Activated CD4-positive, alpha-beta memory T cell treated with anti-CD3 and anti-CD28 coated beads for 36 hours (primary cell): ENCODE measurements at regions not wholly inside any gene's neighbourhood (a gene's known extent, or its start where the extent isn't known, plus 50 kb on each side); places are given as distances from the start of the nearest gene placed in this dataset.

Experiments
- CTCF ChIA-PET: fragments of 350-600 bp; sonication (Branson Sonifier 250); formaldehyde crosslinking; loops from one replicate; lab custom pipeline; 2021; ENCODE audit warnings: antibody characterized with exemption, inconsistent platforms; lab: Charles Lee
- POLR2A ChIA-PET: fragments of 350-600 bp; sonication (Branson Sonifier 250); formaldehyde crosslinking; loops from one replicate; lab custom pipeline; 2021; ENCODE audit warnings: antibody characterized with exemption; lab: Charles Lee
- DNase-seq: peaks from one replicate; pipeline ENCODE4 v3.0.0-alpha.2; 2020
- H3K27ac Mint-ChIP-seq: one replicate; pipeline ENCODE4 v1.8.0; 2021; ENCODE audit warnings: mixed read lengths
- H3K27me3 Mint-ChIP-seq: one replicate; pipeline ENCODE4 v1.8.0; 2021; ENCODE audit warnings: mixed read lengths
- H3K36me3 Mint-ChIP-seq: one replicate; pipeline ENCODE4 v1.8.0; 2021; ENCODE audit warnings: mixed read lengths
- H3K4me1 Mint-ChIP-seq: one replicate; pipeline ENCODE4 v1.8.0; 2021; ENCODE audit warnings: low read depth, mixed read lengths
- H3K4me3 Mint-ChIP-seq: one replicate; pipeline ENCODE4 v1.8.0; 2021; ENCODE audit warnings: mild to moderate bottlenecking, mixed read lengths
- H3K9me3 Mint-ChIP-seq: one replicate; pipeline ENCODE4 v1.8.0; 2021; ENCODE audit warnings: mixed read lengths
- intact Hi-C: fragments of 100-400 bp; cut with micrococcal nuclease; formaldehyde crosslinking; loops from one replicate; pipeline ENCODE4 v1.15.1; 2023

DNA sequence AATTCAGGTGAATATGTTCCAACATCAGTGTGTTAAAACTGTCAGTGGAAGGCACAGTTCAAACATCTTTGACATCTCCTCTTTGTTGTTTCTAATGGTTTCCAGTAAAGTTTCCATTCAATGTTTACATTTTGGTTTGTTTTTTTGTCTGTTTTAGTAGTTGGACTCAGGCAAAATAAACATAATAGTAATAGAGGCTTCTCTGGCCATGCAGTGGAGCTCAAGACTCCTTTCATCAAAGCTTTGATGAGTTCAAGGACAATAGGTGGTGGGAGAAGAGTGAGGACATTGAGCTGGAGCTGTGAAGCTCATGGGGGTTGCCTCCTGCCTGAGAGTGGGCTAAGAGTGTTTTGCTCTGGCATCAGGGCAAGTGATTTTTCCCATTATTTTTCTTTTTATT is 1853.7 kb upstream of the CELF4 start:
- no peak for DNase-seq
- intact Hi-C loops, result no loop called here
- no peaks in the 10 kb centered on the region for H3K27me3 Mint-ChIP-seq
- peaks cover 3% of the 10 kb centered on the region for H3K9me3 Mint-ChIP-seq
- no peaks in the 10 kb centered on the region for H3K36me3 Mint-ChIP-seq
- no peak overlapping the region for H3K4me3 Mint-ChIP-seq
- ChIA-PET POLR2A (no interaction called here), CTCF (no interaction called here)
- H3K27ac Mint-ChIP-seq, result no peak overlapping the region
- no peaks in the 10 kb centered on the region for H3K4me1 Mint-ChIP-seq

DNA sequence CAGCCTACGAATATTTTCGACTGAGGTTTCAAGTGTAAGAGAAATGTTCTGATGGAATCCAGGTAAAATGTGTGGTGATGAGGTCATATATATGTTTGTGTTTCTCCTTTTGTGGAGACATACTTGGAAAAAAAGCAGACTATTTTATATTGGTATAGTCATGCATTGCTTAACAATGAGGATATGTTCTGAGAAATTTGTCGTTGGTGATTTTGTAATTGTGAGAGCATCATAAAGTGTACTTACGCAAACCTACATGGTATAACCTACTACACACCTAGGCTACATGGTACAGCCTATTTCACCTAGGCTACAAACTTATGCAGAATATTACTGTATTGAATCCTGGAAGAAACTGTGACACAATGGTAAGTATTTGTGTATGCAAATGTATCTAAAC is 1849.9 kb upstream of the CELF4 start:
- ChIA-PET POLR2A (no interaction called here), CTCF (no interaction called here)
- no peak for DNase-seq
- no peaks in the 10 kb centered on the region for H3K36me3 Mint-ChIP-seq
- H3K4me1 Mint-ChIP-seq, result no peaks in the 10 kb centered on the region
- H3K27ac Mint-ChIP-seq, result no peak overlapping the region
- H3K4me3 Mint-ChIP-seq, result no peak overlapping the region
- intact Hi-C loops, result no loop called here
- no peaks in the 10 kb centered on the region for H3K27me3 Mint-ChIP-seq
- peaks cover 13% of the 10 kb centered on the region for H3K9me3 Mint-ChIP-seq

DNA sequence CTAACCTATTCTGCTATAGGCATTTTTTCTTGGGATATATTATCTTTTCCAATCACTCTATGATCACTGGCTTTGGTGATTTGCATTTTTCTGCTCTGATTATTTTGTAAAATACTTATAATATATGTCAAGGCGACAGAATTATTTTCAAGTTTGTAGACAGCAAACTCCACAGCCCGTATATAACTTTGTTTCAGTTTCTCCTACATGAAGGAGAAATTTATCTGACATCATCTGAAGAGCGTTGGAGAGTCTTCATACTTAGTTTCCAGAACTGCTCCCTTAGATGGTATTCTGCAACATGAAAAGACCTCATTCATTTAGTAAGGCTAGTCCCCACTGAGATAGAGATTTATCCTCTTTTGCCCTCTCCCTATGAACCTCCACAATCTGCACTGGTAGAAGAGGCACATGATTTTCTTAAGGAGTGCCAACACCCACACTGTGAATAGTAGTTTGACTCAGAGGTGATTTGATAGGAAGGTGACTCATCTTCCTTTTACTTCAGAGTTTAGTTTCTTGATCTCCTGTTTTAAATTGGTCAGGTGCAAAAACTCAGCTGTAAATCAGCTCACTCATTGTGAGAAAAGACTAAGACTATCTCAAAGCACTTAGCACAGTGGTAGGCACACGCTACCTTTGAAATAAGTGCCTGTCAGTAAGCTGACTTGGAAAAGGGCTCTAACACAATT is 1848.6 kb upstream of the CELF4 start:
- ChIA-PET CTCF (no interaction called here), POLR2A (no interaction called here)
- Mint-ChIP-seq H3K4me3 (no peak overlapping the region), H3K27ac (no peak overlapping the region), H3K4me1 (no peaks in the 10 kb centered on the region), H3K9me3 (peaks cover 13% of the 10 kb centered on the region), H3K27me3 (no peaks in the 10 kb centered on the region), H3K36me3 (no peaks in the 10 kb centered on the region)
- intact Hi-C loops, result no loop called here
- no peak for DNase-seq

DNA sequence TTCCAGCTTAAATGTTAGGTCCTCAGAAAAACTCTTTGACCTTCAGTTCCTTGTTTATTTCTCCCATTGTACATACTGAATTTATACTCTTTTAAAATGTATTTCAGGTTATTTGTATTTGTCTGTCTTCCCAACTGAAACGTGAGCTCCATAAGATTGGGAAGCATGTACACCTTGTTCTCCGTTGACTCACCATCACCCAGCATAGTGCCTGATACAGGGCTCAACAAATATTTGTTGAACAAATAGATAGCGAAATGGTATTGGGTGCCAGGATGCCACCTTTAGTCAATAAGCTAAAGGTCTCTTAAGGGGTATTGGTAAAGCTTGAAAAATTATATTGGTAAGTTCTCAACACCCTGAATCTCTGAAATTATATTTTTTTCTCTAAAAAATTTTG is 1841.3 kb upstream of the CELF4 start:
- Mint-ChIP-seq H3K27ac (no peak overlapping the region), H3K27me3 (no peaks in the 10 kb centered on the region), H3K9me3 (peaks cover 3% of the 10 kb centered on the region), H3K36me3 (no peaks in the 10 kb centered on the region), H3K4me1 (no peaks in the 10 kb centered on the region), H3K4me3 (no peak overlapping the region)
- ChIA-PET POLR2A (no interaction called here), CTCF (no interaction called here)
- DNase-seq, result no peak
- intact Hi-C loops, result no loop called here

DNA sequence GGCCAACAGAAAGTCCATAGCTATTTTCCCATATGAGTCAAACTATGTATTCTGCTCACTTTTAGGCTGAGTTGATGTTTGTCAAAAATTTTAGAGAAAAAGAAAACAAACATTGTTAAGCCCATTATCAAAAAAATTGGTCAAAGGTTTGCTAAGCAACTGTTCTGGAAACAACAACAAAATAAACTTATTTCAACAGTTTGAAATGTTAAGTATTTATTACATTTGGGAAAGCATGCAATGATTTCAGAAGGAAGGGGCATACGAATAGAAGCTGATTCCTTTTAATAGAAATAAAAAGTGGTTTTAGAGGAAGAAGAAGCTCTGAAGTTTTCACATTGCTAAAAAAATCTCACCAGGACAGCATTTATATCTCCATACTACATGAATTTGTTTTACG is 1837.5 kb upstream of the CELF4 start:
- H3K36me3 Mint-ChIP-seq, result no peaks in the 10 kb centered on the region
- no peaks in the 10 kb centered on the region for H3K27me3 Mint-ChIP-seq
- intact Hi-C loops, result no loop called here
- POLR2A ChIA-PET, result no interaction called here
- DNase-seq, result no peak
- H3K4me1 Mint-ChIP-seq, result no peaks in the 10 kb centered on the region
- peaks cover 7% of the 10 kb centered on the region for H3K9me3 Mint-ChIP-seq
- CTCF ChIA-PET, result no interaction called here
- no peak overlapping the region for H3K4me3 Mint-ChIP-seq
- no peak overlapping the region for H3K27ac Mint-ChIP-seq

DNA sequence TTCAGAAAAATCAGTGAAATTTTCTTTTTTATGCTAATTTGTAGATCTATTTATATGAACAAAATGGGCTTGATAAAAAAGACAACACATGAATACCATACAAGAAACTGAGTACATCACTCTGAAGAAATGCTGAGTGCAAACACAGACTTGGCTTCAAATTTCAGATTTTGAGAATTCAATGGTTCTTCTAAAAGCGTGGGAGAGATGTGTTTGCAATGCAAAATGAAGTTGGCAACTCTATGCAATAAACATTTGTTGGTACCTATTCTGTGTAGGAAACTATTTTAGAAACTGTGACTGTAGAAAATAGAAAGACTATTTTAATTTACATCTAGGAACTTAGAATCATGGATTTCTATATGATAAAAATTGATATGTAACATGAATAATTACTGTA is 1834.1 kb upstream of the CELF4 start:
- no peaks in the 10 kb centered on the region for H3K27me3 Mint-ChIP-seq
- no peaks in the 10 kb centered on the region for H3K4me1 Mint-ChIP-seq
- ChIA-PET POLR2A (no interaction called here), CTCF (no interaction called here)
- no peak for DNase-seq
- H3K9me3 Mint-ChIP-seq, result peaks cover 19% of the 10 kb centered on the region
- H3K27ac Mint-ChIP-seq, result no peak overlapping the region
- H3K4me3 Mint-ChIP-seq, result no peak overlapping the region
- no peaks in the 10 kb centered on the region for H3K36me3 Mint-ChIP-seq
- intact Hi-C loops, result no loop called here

DNA sequence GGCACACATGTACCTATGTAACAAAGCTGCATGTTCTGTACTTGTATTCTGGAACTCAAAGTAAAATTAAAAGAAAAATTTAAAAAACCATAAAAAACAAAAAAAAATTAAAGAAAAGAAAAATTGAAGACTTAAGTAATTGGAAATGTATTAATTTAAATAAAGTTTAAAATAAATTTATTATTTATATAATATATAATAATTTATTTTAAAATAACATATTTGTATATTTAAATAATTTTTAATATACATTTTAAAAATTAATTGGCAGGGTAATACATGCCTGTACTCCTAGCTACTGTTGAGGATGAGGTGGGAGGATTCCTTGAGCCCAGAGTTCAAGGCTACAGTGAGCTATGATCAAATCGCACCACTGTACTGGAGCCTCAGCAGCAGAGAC is 1830.6 kb upstream of the CELF4 start:
- Mint-ChIP-seq H3K36me3 (peaks cover 2% of the 10 kb centered on the region), H3K27ac (no peak overlapping the region), H3K27me3 (no peaks in the 10 kb centered on the region), H3K9me3 (peaks cover 42% of the 10 kb centered on the region), H3K4me1 (no peaks in the 10 kb centered on the region), H3K4me3 (no peak overlapping the region)
- DNase-seq, result no peak
- ChIA-PET POLR2A (no interaction called here), CTCF (no interaction called here)
- intact Hi-C loops, result no loop called here

DNA sequence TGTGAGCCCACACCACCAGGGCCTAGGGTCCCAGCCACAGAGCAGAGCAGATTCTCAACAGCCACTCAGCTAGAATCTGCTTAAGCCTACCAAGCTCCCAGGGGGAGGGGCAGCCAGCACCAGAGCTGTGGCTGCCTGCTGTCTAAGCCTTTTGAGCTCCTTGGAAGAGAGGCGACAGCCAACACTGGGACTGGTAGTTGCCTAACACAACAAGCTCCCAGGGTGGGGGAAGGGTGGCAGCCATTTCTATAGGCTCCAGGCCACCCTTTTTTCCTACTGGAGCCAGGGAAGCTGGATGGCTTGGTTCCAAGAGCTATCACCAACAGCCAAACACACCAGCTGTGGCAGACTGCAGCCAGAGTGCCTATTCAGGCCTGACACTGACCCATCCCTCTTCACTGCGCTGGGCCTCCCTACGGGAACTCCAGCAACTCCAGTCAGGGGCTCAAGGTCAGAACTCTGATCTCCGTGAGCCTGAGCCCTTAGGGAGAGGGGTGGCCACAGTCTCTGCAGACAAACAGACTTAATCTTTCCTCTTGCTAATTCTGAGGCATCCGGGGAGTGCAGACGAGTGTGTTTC is 1824.3 kb upstream of the CELF4 start:
- Mint-ChIP-seq H3K36me3 (peaks cover 2% of the 10 kb centered on the region), H3K4me1 (no peaks in the 10 kb centered on the region), H3K27me3 (no peaks in the 10 kb centered on the region), H3K27ac (no peak overlapping the region), H3K4me3 (no peak overlapping the region), H3K9me3 (peaks cover 30% of the 10 kb centered on the region)
- CTCF ChIA-PET, result no interaction called here
- POLR2A ChIA-PET, result no interaction called here
- intact Hi-C loops, result no loop called here
- no peak for DNase-seq

DNA sequence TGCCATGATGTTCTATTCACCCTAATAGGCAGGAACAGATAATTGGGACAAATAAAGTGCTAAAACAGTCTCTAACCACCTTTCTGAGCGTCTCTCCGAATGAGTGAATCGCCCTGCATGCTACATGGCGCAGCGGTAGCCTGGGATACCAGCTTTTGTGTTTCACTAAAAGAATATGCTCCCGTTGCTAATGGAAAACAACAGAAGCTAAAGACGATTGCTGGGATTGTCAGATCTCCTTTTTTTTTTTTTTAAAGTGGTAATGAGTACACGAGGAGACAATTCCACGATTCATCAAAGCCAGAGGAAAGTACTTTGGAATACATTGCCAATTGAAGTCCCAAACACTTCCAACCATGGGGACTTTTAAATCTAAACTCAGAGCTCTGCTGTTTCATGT is 1815.3 kb upstream of the CELF4 start:
- H3K27ac Mint-ChIP-seq, result no peak overlapping the region
- intact Hi-C loops, result no loop called here
- no peaks in the 10 kb centered on the region for H3K36me3 Mint-ChIP-seq
- no peak for DNase-seq
- POLR2A ChIA-PET, result no interaction called here
- H3K9me3 Mint-ChIP-seq, result peaks cover 10% of the 10 kb centered on the region
- H3K4me3 Mint-ChIP-seq, result no peak overlapping the region
- CTCF ChIA-PET, result no interaction called here
- H3K27me3 Mint-ChIP-seq, result no peaks in the 10 kb centered on the region
- H3K4me1 Mint-ChIP-seq, result no peaks in the 10 kb centered on the region

DNA sequence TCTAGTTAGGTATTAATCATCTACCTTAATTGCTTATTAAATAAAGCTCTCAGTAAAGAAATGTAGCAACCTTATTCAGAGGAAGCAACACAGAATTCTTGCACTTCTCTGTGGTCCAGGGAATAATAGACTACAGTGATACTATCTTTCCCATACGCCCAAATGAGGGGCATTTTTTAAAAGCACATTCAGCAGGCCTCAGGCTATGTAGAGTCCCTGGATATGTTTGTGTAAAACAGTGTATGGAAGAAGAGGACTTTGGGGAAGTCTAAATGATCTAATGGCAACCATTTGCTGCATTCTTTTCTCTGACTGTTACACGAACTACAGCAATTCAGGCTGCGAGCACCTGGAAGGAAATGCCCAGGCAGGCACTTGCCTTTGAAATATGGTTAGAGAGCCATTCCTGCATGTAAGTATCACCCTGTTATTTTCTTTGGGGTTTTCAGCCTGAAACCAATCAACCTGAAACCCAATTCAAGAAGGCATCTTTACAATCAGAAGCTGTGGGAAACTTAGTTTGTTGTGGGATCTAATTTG is 1814.7 kb upstream of the CELF4 start:
- Mint-ChIP-seq H3K27me3 (no peaks in the 10 kb centered on the region), H3K27ac (no peak overlapping the region), H3K4me3 (no peak overlapping the region), H3K36me3 (no peaks in the 10 kb centered on the region), H3K4me1 (no peaks in the 10 kb centered on the region), H3K9me3 (peaks cover 10% of the 10 kb centered on the region)
- intact Hi-C loops, result no loop called here
- DNase-seq, result no peak
- POLR2A ChIA-PET, result no interaction called here
- CTCF ChIA-PET, result no interaction called here

DNA sequence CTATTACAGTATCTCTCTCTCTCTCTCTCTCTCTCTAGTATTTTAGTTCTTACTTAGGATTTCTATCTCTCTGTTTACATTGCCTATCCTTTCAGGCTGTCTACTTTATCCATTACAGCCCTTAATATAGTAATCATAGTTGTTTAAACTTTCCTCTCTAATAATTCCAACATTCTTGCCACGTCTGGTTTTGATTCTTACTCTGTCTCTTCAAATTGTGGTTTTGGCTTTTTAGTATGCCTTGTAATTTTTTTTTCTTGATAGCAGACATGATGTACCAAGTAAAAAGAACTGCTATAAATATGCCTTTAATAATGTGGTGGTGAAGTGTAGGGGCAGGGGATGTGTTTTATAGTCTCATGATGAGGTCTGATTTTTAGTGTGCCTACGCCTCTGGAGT is 1809.5 kb upstream of the CELF4 start:
- H3K27me3 Mint-ChIP-seq, result no peaks in the 10 kb centered on the region
- CTCF ChIA-PET, result no interaction called here
- intact Hi-C loops, result no loop called here
- H3K4me3 Mint-ChIP-seq, result no peak overlapping the region
- H3K9me3 Mint-ChIP-seq, result peaks cover 4% of the 10 kb centered on the region
- POLR2A ChIA-PET, result no interaction called here
- no peaks in the 10 kb centered on the region for H3K4me1 Mint-ChIP-seq
- DNase-seq, result no peak
- H3K36me3 Mint-ChIP-seq, result no peaks in the 10 kb centered on the region
- no peak overlapping the region for H3K27ac Mint-ChIP-seq

DNA sequence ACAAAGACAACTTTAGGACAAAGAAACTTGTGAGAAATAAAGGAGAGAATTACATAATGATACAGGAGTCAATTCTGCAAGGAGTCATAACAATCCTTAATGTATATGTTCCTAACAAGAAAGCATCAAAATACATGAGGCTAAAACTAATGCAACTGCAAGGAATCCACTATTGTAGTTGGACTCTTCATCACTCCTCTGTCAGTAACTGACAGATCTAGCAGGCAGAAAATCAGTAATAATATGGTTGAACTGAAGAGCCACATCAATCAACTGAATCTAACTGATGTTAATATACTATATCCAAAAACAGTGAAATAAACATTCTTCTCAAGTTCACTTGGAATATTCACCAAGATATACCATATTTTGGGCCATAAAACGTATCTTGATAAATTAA is 1806.4 kb upstream of the CELF4 start:
- intact Hi-C loops, result no loop called here
- Mint-ChIP-seq H3K9me3 (peaks cover 7% of the 10 kb centered on the region), H3K27ac (no peak overlapping the region), H3K27me3 (no peaks in the 10 kb centered on the region), H3K4me1 (no peaks in the 10 kb centered on the region), H3K4me3 (no peak overlapping the region), H3K36me3 (no peaks in the 10 kb centered on the region)
- CTCF ChIA-PET, result no interaction called here
- POLR2A ChIA-PET, result no interaction called here
- no peak for DNase-seq

DNA sequence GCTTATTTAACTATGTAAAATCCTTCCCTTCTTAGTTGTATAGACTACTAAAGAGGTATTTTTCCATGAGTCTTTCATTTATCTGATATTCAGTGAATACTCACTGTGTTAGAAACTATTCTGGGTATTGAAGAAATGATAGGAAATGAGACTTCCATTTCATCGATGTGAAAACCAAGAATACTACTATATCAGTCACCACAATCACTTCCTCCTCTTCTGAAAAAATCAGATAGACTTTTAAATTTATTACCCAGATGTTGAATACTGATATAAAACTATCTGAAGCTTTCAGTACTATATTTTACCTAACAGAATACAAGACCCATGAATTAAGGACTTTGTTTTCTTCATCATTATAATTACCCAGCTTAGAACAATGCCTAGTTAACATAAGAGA is 1801.1 kb upstream of the CELF4 start:
- Mint-ChIP-seq H3K27ac (no peak overlapping the region), H3K27me3 (no peaks in the 10 kb centered on the region), H3K36me3 (no peaks in the 10 kb centered on the region), H3K4me1 (no peaks in the 10 kb centered on the region), H3K9me3 (peaks cover 7% of the 10 kb centered on the region), H3K4me3 (no peak overlapping the region)
- CTCF ChIA-PET, result no interaction called here
- no peak for DNase-seq
- POLR2A ChIA-PET, result no interaction called here
- intact Hi-C loops, result no loop called here
